ENCODE measurements at regions not wholly inside any gene's neighbourhood (a gene's known extent, or its start where the extent isn't known, plus 50 kb on each side); places are given as distances from the start of the nearest gene placed in this dataset.
"Not testable (repeated sequence)": the region's sequence is repeated elsewhere in the genome, so short reads cannot be mapped to it uniquely, and the experiment has no call there.

- TF ChIP-seq POLR2AphosphoS5 (IDR thresholded peaks at IDR 0.05; ENCODE audit: low read depth, low read length); CTCF (IDR thresholded peaks at IDR 0.05); REST (IDR thresholded peaks at IDR 0.05; ENCODE audit: insufficient read depth in 1 of 2, low read depth in 2 of 2, low read length in 1 of 2): not testable (repeated sequence)
Observed at GRCh38 chr17:16833517-16833916, 138.4 kb downstream of the TNFRSF13B start.
